ENCODE measurements at regions not wholly inside any gene's neighbourhood (a gene's known extent, or its start where the extent isn't known, plus 50 kb on each side); places are given as distances from the start of the nearest gene placed in this dataset.

- Mint-ChIP-seq H3K4me1 (ENCODE audit: low read depth) (no peaks in the 10 kb centered on the region), H3K4me3 (no peak overlapping the region), H3K9me3 (ENCODE audit: low read depth) (no peaks in the 10 kb centered on the region), H3K27ac (no peak overlapping the region), H3K36me3 (no peaks in the 10 kb centered on the region), H3K27me3 (peaks cover 2% of the 10 kb centered on the region)
Measured at GRCh38 chr5:2299388-2300220, 416.9 kb upstream of the IRX4 start.

- Mint-ChIP-seq H3K36me3 (no peaks in the 10 kb centered on the region), H3K4me1 (ENCODE audit: low read depth) (no peaks in the 10 kb centered on the region), H3K4me3 (no peak overlapping the region), H3K9me3 (ENCODE audit: low read depth) (no peaks in the 10 kb centered on the region), H3K27ac (no peak overlapping the region), H3K27me3 (peaks cover 2% of the 10 kb centered on the region)
Measured at GRCh38 chr5:2298781-2299180, 416.1 kb upstream of the IRX4 start.

- Mint-ChIP-seq H3K4me3 (no peak overlapping the region), H3K4me1 (ENCODE audit: low read depth) (no peaks in the 10 kb centered on the region), H3K36me3 (no peaks in the 10 kb centered on the region), H3K9me3 (ENCODE audit: low read depth) (no peaks in the 10 kb centered on the region), H3K27me3 (peaks cover 2% of the 10 kb centered on the region), H3K27ac (no peak overlapping the region)
Measured at GRCh38 chr5:2297991-2298390, 415.3 kb upstream of the IRX4 start.

- H3K4me1 Mint-ChIP-seq (ENCODE audit: low read depth): no peaks in the 10 kb centered on the region
- H3K27me3 Mint-ChIP-seq: no peaks in the 10 kb centered on the region
- no peak overlapping the region for H3K4me3 Mint-ChIP-seq
- H3K27ac Mint-ChIP-seq: no peak overlapping the region
- no peaks in the 10 kb centered on the region for H3K9me3 Mint-ChIP-seq (ENCODE audit: low read depth)
- H3K36me3 Mint-ChIP-seq: no peaks in the 10 kb centered on the region
Measured at GRCh38 chr5:2295476-2295875, 412.8 kb upstream of the IRX4 start.

- no peaks in the 10 kb centered on the region for H3K9me3 Mint-ChIP-seq (ENCODE audit: low read depth)
- no peaks in the 10 kb centered on the region for H3K27me3 Mint-ChIP-seq
- H3K4me1 Mint-ChIP-seq (ENCODE audit: low read depth): no peaks in the 10 kb centered on the region
- no peaks in the 10 kb centered on the region for H3K36me3 Mint-ChIP-seq
- no peak overlapping the region for H3K4me3 Mint-ChIP-seq
- H3K27ac Mint-ChIP-seq: no peak overlapping the region
Measured at GRCh38 chr5:2293906-2294305, 411.2 kb upstream of the IRX4 start.

GRCh38 chr5:2291146-2291840, 408.6 kb upstream of the IRX4 start:
- Mint-ChIP-seq H3K27me3 (no peaks in the 10 kb centered on the region), H3K4me3 (no peak overlapping the region), H3K36me3 (no peaks in the 10 kb centered on the region), H3K4me1 (ENCODE audit: low read depth) (no peaks in the 10 kb centered on the region), H3K27ac (no peak overlapping the region), H3K9me3 (ENCODE audit: low read depth) (no peaks in the 10 kb centered on the region)

GRCh38 chr5:2289380-2289779, 406.7 kb upstream of the IRX4 start:
- Mint-ChIP-seq H3K9me3 (ENCODE audit: low read depth) (no peaks in the 10 kb centered on the region), H3K36me3 (no peaks in the 10 kb centered on the region), H3K27ac (no peak overlapping the region), H3K27me3 (no peaks in the 10 kb centered on the region), H3K4me1 (ENCODE audit: low read depth) (no peaks in the 10 kb centered on the region), H3K4me3 (no peak overlapping the region)

- no peak overlapping the region for H3K27ac Mint-ChIP-seq
- H3K27me3 Mint-ChIP-seq: no peaks in the 10 kb centered on the region
- H3K9me3 Mint-ChIP-seq (ENCODE audit: low read depth): no peaks in the 10 kb centered on the region
- H3K4me3 Mint-ChIP-seq: no peak overlapping the region
- H3K36me3 Mint-ChIP-seq: no peaks in the 10 kb centered on the region
- no peaks in the 10 kb centered on the region for H3K4me1 Mint-ChIP-seq (ENCODE audit: low read depth)
Measured at GRCh38 chr5:2288968-2289367, 406.2 kb upstream of the IRX4 start.

GRCh38 chr5:2288466-2288865, 405.7 kb upstream of the IRX4 start:
- H3K27me3 Mint-ChIP-seq: no peaks in the 10 kb centered on the region
- no peak overlapping the region for H3K4me3 Mint-ChIP-seq
- H3K4me1 Mint-ChIP-seq (ENCODE audit: low read depth): no peaks in the 10 kb centered on the region
- no peak overlapping the region for H3K27ac Mint-ChIP-seq
- no peaks in the 10 kb centered on the region for H3K9me3 Mint-ChIP-seq (ENCODE audit: low read depth)
- H3K36me3 Mint-ChIP-seq: no peaks in the 10 kb centered on the region

- H3K36me3 Mint-ChIP-seq: no peaks in the 10 kb centered on the region
- no peaks in the 10 kb centered on the region for H3K9me3 Mint-ChIP-seq (ENCODE audit: low read depth)
- no peak overlapping the region for H3K4me3 Mint-ChIP-seq
- H3K27me3 Mint-ChIP-seq: no peaks in the 10 kb centered on the region
- no peaks in the 10 kb centered on the region for H3K4me1 Mint-ChIP-seq (ENCODE audit: low read depth)
- H3K27ac Mint-ChIP-seq: no peak overlapping the region
Measured at GRCh38 chr5:2286250-2286649, 403.5 kb upstream of the IRX4 start.

- H3K36me3 Mint-ChIP-seq: no peaks in the 10 kb centered on the region
- H3K27ac Mint-ChIP-seq: no peak overlapping the region
- no peaks in the 10 kb centered on the region for H3K27me3 Mint-ChIP-seq
- H3K4me1 Mint-ChIP-seq (ENCODE audit: low read depth): no peaks in the 10 kb centered on the region
- H3K4me3 Mint-ChIP-seq: no peak overlapping the region
- H3K9me3 Mint-ChIP-seq (ENCODE audit: low read depth): no peaks in the 10 kb centered on the region
Measured at GRCh38 chr5:2284678-2285077, 402.0 kb upstream of the IRX4 start.

- no peak overlapping the region for H3K4me3 Mint-ChIP-seq
- H3K36me3 Mint-ChIP-seq: no peaks in the 10 kb centered on the region
- H3K9me3 Mint-ChIP-seq (ENCODE audit: low read depth): no peaks in the 10 kb centered on the region
- H3K4me1 Mint-ChIP-seq (ENCODE audit: low read depth): no peaks in the 10 kb centered on the region
- H3K27me3 Mint-ChIP-seq: no peaks in the 10 kb centered on the region
- H3K27ac Mint-ChIP-seq: no peak overlapping the region
Measured at GRCh38 chr5:2283481-2284045, 400.8 kb upstream of the IRX4 start.

GRCh38 chr5:2282893-2283292, 400.2 kb upstream of the IRX4 start:
- H3K4me1 Mint-ChIP-seq (ENCODE audit: low read depth): no peaks in the 10 kb centered on the region
- no peak overlapping the region for H3K4me3 Mint-ChIP-seq
- no peak overlapping the region for H3K27ac Mint-ChIP-seq
- H3K27me3 Mint-ChIP-seq: peaks cover 2% of the 10 kb centered on the region
- no peaks in the 10 kb centered on the region for H3K9me3 Mint-ChIP-seq (ENCODE audit: low read depth)
- H3K36me3 Mint-ChIP-seq: no peaks in the 10 kb centered on the region

GRCh38 chr5:2282034-2282690, 399.4 kb upstream of the IRX4 start:
- no peaks in the 10 kb centered on the region for H3K36me3 Mint-ChIP-seq
- H3K27me3 Mint-ChIP-seq: peaks cover 2% of the 10 kb centered on the region
- H3K4me1 Mint-ChIP-seq (ENCODE audit: low read depth): no peaks in the 10 kb centered on the region
- no peaks in the 10 kb centered on the region for H3K9me3 Mint-ChIP-seq (ENCODE audit: low read depth)
- no peak overlapping the region for H3K4me3 Mint-ChIP-seq
- no peak overlapping the region for H3K27ac Mint-ChIP-seq

- H3K9me3 Mint-ChIP-seq (ENCODE audit: low read depth): no peaks in the 10 kb centered on the region
- no peak overlapping the region for H3K27ac Mint-ChIP-seq
- no peak overlapping the region for H3K4me3 Mint-ChIP-seq
- H3K4me1 Mint-ChIP-seq (ENCODE audit: low read depth): no peaks in the 10 kb centered on the region
- peaks cover 2% of the 10 kb centered on the region for H3K27me3 Mint-ChIP-seq
- H3K36me3 Mint-ChIP-seq: no peaks in the 10 kb centered on the region
Measured at GRCh38 chr5:2281446-2281845, 398.7 kb upstream of the IRX4 start.
